SK-N-SH treated with all-trans-retinoic acid at 6 μM for 48 hours (cell line): ENCODE measurements at regions not wholly inside any gene's neighbourhood (a gene's known extent, or its start where the extent isn't known, plus 50 kb on each side); places are given as distances from the start of the nearest gene placed in this dataset.
"Not testable (repeated sequence)": the region's sequence is repeated elsewhere in the genome, so short reads cannot be mapped to it uniquely, and the experiment has no call there.

Source experiments
- ATAC-seq: fragments of 200-7000 bp; cut with Tn5 transposase; 3 replicates; pipeline ENCODE4 v1.9.1; 2020; ENCODE audit warnings: mild to moderate bottlenecking, moderate library complexity
- ARNTL ChIP-seq: fragments of 450-650 bp; formaldehyde crosslinking; IDR thresholded peaks from 2 replicates; pipeline ENCODE4 v1.5.0; 2020; ENCODE audit warnings: low read depth, mild to moderate bottlenecking, moderate library complexity, borderline replicate concordance
- CSDC2 ChIP-seq: fragments of 250-450 bp; sonication (Bioruptor Pico); IDR thresholded peaks from 2 replicates; pipeline ENCODE4 v1.5.0; 2020; ENCODE audit warnings: mild to moderate bottlenecking, moderate library complexity
- ESRRG ChIP-seq: fragments of 250-450 bp; sonication (Bioruptor Pico); IDR thresholded peaks from 2 replicates; pipeline ENCODE4 v1.6.1; 2021; ENCODE audit warnings: mild to moderate bottlenecking
- GLIS3 ChIP-seq: fragments of 250-450 bp; sonication (Bioruptor Pico); IDR thresholded peaks from 2 replicates; pipeline ENCODE4 v1.5.0; 2020; ENCODE audit warnings: mild to moderate bottlenecking, moderate library complexity
- ISL1 ChIP-seq: fragments of 250-450 bp; sonication (Bioruptor Pico); IDR thresholded peaks from 2 replicates; pipeline ENCODE4 v2.1.2; 2022; ENCODE audit warnings: mild to moderate bottlenecking, moderate library complexity
- OSR1 ChIP-seq: fragments of 250-450 bp; sonication (Bioruptor Pico); IDR thresholded peaks from 2 replicates; pipeline ENCODE4 v1.8.0; 2022; ENCODE audit warnings: moderate library complexity, mild to moderate bottlenecking, inconsistent platforms
- PPARA ChIP-seq: fragments of 250-450 bp; sonication (Bioruptor Pico); IDR thresholded peaks from 2 replicates; pipeline ENCODE4 v1.5.0; 2020; ENCODE audit warnings: mild to moderate bottlenecking, borderline replicate concordance
- RARB ChIP-seq: fragments of 250-450 bp; sonication (Bioruptor Pico); IDR thresholded peaks from 2 replicates; pipeline ENCODE4 v1.8.0; 2021; ENCODE audit warnings: mild to moderate bottlenecking, moderate library complexity
- SNAI2 ChIP-seq: fragments of 250-450 bp; sonication (Bioruptor Pico); IDR thresholded peaks from 2 replicates; pipeline ENCODE4 v1.5.0; 2020; ENCODE audit warnings: mild to moderate bottlenecking, moderate library complexity
- TCF4 ChIP-seq: fragments of 250-450 bp; sonication (Bioruptor Pico); IDR thresholded peaks from 2 replicates; pipeline ENCODE4 v1.8.0; 2021; ENCODE audit warnings: mild to moderate bottlenecking, moderate library complexity, borderline replicate concordance
- ZC3H10 ChIP-seq: fragments of 250-450 bp; sonication (Bioruptor Pico); IDR thresholded peaks from 2 replicates; pipeline ENCODE4 v1.5.1; 2021; ENCODE audit warnings: mild to moderate bottlenecking, moderate library complexity
- ZFP3 ChIP-seq: fragments of 250-450 bp; sonication (Bioruptor Pico); IDR thresholded peaks from 2 replicates; pipeline ENCODE4 v1.5.0; 2020; ENCODE audit warnings: mild to moderate bottlenecking, moderate library complexity
- ZFP30 ChIP-seq: fragments of 450-650 bp; formaldehyde crosslinking; IDR thresholded peaks from 2 replicates; pipeline ENCODE4 v1.5.0; 2022; ENCODE audit warnings: mild to moderate bottlenecking, moderate library complexity
- ZNF565 ChIP-seq: fragments of 450-650 bp; formaldehyde crosslinking; conservative IDR thresholded peaks from 2 replicates; pipeline ENCODE4 v1.5.0; 2020; ENCODE audit warnings: low read depth, mild to moderate bottlenecking, moderate library complexity
- ZNF70 ChIP-seq: fragments of 450-650 bp; formaldehyde crosslinking; IDR thresholded peaks from 2 replicates; pipeline ENCODE4 v1.5.0; 2020; ENCODE audit warnings: mild to moderate bottlenecking, moderate library complexity
- ZNF8 ChIP-seq: fragments of 450-650 bp; formaldehyde crosslinking; IDR thresholded peaks from 2 replicates; pipeline ENCODE4 v1.5.0; 2020; ENCODE audit warnings: mild to moderate bottlenecking, moderate library complexity
- TF ChIP-seq, protein P1 (sequence below): fragments of 250-450 bp; sonication (Bioruptor Pico); IDR thresholded peaks from 2 replicates; pipeline ENCODE4 v1.8.0; 2020; ENCODE audit warnings: mild to moderate bottlenecking, moderate library complexity, borderline replicate concordance
- TF ChIP-seq, protein P2 (sequence below): fragments of 250-450 bp; sonication (Bioruptor Pico); IDR thresholded peaks from 2 replicates; pipeline ENCODE4 v1.5.1; 2020; ENCODE audit warnings: low read depth, mild to moderate bottlenecking, moderate library complexity
- TF ChIP-seq, protein P3 (sequence below): fragments of 250-450 bp; sonication (Bioruptor Pico); IDR thresholded peaks from 2 replicates; pipeline ENCODE4 v1.5.0; 2020; ENCODE audit warnings: mild to moderate bottlenecking, moderate library complexity
- TF ChIP-seq, protein P4 (sequence below): fragments of 250-450 bp; sonication (Bioruptor Pico); IDR thresholded peaks from 2 replicates; pipeline ENCODE4 v1.5.1; 2021; ENCODE audit warnings: mild to moderate bottlenecking, moderate library complexity

DNA sequence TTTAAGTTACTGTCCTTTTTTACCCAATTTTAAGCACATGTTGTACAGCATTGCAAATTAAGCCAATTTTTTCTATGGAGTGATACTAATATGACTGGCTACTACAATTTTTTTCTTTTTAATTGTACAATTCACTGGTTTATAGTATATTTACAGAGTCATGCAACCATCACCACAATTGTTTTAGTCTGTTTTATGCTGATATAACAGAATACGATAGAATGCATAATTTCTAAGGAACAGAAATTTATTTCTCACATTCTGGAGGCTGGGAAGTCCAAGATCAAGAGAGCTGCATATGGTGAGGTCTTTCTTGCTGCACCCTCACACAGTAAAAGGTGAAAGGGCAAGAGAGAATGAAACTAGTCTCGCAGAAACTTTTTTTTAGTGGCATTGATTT, 125.3 kb downstream of the GLUD2 start (continued):
- TF ChIP-seq, protein P1, sequence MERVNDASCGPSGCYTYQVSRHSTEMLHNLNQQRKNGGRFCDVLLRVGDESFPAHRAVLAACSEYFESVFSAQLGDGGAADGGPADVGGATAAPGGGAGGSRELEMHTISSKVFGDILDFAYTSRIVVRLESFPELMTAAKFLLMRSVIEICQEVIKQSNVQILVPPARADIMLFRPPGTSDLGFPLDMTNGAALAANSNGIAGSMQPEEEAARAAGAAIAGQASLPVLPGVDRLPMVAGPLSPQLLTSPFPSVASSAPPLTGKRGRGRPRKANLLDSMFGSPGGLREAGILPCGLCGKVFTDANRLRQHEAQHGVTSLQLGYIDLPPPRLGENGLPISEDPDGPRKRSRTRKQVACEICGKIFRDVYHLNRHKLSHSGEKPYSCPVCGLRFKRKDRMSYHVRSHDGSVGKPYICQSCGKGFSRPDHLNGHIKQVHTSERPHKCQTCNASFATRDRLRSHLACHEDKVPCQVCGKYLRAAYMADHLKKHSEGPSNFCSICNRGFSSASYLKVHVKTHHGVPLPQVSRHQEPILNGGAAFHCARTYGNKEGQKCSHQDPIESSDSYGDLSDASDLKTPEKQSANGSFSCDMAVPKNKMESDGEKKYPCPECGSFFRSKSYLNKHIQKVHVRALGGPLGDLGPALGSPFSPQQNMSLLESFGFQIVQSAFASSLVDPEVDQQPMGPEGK (CRISPR knock-in tag): no peak

DNA sequence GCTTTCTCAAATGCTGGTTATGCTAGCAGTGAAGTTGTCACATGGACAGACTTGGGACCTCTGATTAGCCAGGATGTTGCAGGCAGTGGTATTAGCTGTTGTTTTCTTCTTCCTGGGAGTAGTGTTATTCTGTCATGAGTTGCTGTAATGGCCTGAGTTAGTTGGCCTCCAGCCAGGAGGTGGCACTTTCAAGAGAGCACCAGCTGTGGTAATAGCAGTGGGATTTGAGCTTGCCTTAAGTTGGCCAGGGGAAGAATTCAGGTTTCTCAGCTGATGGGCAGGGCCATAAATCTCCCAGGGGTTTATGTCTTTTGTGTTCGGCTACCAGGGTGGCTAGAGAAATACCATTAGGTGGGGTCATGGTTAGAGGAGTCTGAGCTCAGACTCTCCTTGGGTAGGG, 132.6 kb downstream of the GLUD2 start:
- TF ChIP-seq CSDC2 (CRISPR knock-in tag) (no peak), GLIS3 (no peak), PPARA (no peak), ZFP3 (CRISPR knock-in tag) (no peak), OSR1 (CRISPR knock-in tag) (no peak)
- TF ChIP-seq, protein P1 (CRISPR knock-in tag): no peak
- TF ChIP-seq, protein P2, sequence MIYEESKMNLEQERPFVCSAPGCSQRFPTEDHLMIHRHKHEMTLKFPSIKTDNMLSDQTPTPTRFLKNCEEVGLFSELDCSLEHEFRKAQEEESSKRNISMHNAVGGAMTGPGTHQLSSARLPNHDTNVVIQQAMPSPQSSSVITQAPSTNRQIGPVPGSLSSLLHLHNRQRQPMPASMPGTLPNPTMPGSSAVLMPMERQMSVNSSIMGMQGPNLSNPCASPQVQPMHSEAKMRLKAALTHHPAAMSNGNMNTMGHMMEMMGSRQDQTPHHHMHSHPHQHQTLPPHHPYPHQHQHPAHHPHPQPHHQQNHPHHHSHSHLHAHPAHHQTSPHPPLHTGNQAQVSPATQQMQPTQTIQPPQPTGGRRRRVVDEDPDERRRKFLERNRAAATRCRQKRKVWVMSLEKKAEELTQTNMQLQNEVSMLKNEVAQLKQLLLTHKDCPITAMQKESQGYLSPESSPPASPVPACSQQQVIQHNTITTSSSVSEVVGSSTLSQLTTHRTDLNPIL (CRISPR knock-in tag): no peak
- no peak for ATAC-seq

DNA sequence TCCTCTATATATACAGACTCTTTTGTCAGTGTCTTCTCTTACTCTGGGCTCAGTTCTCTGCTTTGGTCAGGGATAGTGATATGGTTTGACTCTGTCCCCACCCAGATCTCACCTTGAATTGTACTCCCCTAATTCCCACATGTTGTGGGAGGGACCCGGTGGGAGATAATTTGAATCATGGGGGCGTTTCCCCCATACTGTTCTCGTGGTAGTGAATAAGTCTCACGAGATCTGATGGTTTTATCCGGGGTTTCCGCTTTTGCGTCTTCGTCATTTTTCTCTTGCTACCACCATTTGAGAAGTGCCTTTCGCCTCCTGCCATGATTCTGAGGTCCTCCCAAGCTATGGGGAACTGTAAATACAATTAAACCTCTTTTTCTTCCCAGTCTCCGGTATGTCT, 144.4 kb downstream of the GLUD2 start:
- TF ChIP-seq, protein P3, sequence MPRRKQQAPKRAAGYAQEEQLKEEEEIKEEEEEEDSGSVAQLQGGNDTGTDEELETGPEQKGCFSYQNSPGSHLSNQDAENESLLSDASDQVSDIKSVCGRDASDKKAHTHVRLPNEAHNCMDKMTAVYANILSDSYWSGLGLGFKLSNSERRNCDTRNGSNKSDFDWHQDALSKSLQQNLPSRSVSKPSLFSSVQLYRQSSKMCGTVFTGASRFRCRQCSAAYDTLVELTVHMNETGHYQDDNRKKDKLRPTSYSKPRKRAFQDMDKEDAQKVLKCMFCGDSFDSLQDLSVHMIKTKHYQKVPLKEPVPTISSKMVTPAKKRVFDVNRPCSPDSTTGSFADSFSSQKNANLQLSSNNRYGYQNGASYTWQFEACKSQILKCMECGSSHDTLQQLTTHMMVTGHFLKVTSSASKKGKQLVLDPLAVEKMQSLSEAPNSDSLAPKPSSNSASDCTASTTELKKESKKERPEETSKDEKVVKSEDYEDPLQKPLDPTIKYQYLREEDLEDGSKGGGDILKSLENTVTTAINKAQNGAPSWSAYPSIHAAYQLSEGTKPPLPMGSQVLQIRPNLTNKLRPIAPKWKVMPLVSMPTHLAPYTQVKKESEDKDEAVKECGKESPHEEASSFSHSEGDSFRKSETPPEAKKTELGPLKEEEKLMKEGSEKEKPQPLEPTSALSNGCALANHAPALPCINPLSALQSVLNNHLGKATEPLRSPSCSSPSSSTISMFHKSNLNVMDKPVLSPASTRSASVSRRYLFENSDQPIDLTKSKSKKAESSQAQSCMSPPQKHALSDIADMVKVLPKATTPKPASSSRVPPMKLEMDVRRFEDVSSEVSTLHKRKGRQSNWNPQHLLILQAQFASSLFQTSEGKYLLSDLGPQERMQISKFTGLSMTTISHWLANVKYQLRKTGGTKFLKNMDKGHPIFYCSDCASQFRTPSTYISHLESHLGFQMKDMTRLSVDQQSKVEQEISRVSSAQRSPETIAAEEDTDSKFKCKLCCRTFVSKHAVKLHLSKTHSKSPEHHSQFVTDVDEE (CRISPR knock-in tag): no peak
- TF ChIP-seq SNAI2 (no peak), TCF4 (no peak), ZNF565 (CRISPR knock-in tag) (no peak), OSR1 (CRISPR knock-in tag) (no peak), ARNTL (no peak), PPARA (no peak), ZFP3 (CRISPR knock-in tag) (no peak), ESRRG (CRISPR knock-in tag) (no peak), ZC3H10 (no peak), ISL1 (CRISPR knock-in tag) (no peak), GLIS3 (no peak), ZNF8 (CRISPR knock-in tag) (no peak), ZFP30 (no peak)
- TF ChIP-seq, protein P2 (CRISPR knock-in tag): no peak
- no peak for ATAC-seq

DNA sequence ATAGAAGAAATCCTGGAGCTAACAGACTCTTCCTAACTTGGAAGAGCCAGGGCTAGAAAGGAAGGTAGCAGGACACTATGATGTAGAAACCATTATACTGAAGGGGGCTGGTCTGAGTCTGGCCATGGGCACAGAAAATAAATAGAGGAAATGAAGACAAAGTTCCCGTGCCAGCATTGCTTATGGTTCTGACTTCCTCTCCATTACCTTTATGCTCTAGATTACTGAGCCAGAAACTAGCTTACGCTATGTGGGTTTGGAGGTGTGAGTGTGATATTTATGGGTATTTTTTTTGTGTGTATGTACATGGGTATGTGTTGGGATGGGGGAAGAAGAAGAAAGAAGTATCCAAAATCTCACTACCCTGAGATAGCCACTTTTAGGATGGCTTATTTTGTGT, 148.3 kb downstream of the GLUD2 start:
- no peak for ATAC-seq
- TF ChIP-seq RARB (no peak), TCF4 (no peak), ISL1 (CRISPR knock-in tag) (no peak), GLIS3 (no peak), ZFP30 (no peak), ZNF70 (CRISPR knock-in tag) (no peak), ZNF8 (CRISPR knock-in tag) (no peak)
- TF ChIP-seq, protein P4, sequence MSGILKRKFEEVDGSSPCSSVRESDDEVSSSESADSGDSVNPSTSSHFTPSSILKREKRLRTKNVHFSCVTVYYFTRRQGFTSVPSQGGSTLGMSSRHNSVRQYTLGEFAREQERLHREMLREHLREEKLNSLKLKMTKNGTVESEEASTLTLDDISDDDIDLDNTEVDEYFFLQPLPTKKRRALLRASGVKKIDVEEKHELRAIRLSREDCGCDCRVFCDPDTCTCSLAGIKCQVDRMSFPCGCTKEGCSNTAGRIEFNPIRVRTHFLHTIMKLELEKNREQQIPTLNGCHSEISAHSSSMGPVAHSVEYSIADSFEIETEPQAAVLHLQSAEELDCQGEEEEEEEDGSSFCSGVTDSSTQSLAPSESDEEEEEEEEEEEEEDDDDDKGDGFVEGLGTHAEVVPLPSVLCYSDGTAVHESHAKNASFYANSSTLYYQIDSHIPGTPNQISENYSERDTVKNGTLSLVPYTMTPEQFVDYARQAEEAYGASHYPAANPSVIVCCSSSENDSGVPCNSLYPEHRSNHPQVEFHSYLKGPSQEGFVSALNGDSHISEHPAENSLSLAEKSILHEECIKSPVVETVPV (CRISPR knock-in tag): no peak

DNA sequence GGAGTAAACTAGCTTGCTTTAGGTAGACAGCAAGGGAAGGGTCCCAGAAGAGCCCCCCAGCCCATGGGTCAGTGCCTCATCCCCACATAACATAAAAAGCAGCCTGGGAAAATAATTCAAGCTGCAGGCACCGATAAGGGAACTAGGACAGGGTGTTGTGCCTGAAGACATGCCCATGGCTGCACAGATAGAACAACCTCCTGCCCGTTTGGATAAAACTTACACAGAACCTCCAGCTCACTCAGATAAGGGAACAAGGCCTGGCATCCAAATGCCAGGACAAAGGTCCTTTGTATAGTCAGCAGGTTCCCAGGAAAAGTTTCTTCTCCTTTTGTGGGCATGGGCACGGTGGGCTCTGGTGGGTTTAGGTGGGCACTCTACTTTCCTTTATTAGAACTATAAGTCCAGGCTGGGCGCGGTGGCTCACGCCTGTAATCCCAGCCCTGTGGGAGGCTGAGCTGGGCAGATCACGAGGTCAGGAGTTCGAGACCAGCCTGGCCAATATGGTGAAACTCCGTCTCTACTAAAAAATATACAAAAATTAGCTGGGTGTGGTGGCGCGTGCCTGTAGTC, 149.5 kb downstream of the GLUD2 start:
- not testable (repeated sequence) for ATAC-seq
